HEK293 (cell line): ENCODE measurements at regions not wholly inside any gene's neighbourhood (a gene's known extent, or its start where the extent isn't known, plus 50 kb on each side); places are given as distances from the start of the nearest gene placed in this dataset.

Experiments
- CTCF ChIA-PET: fragments of 350-600 bp; formaldehyde crosslinking; extraction: SDS; loops from one replicate; lab custom pipeline; 2021; ENCODE audit warnings: antibody characterized with exemption; lab: Yijun Ruan, JAX
- POLR2A ChIA-PET: fragments of 300-600 bp; formaldehyde crosslinking; extraction: SDS; loops from one replicate; lab custom pipeline; 2020; ENCODE audit warnings: antibody characterized with exemption, inconsistent platforms; lab: Yijun Ruan, JAX
- H3K27ac ChIP-seq: fragments of 200-500 bp; sonication (Bioruptor generic); 2 replicates; pipeline ENCODE4 v1.5.1; 2014; ENCODE audit warnings: low read depth, low read length, control low read depth, inconsistent platforms; ENCODE audit errors: extremely low read depth
- H3K36me3 ChIP-seq, 2 experiments: fragments of 200-500 bp in 1 of 2; sonication (Bioruptor generic) in 1 of 2; 1 replicate in 1 of 2; 2 replicates in 1 of 2; pipeline ENCODE4 v1.5.1; 2014 to 2017; ENCODE audit warnings: inconsistent platforms in 2 of 2, low read length in 2 of 2; ENCODE audit not compliant: control insufficient read depth in 2 of 2, insufficient read depth in 1 of 2
- H3K4me1 ChIP-seq: fragments of 200-500 bp; sonication (Bioruptor generic); 2 replicates; pipeline ENCODE4 v1.5.1; 2014; ENCODE audit warnings: mild to moderate bottlenecking, low read length, inconsistent platforms; ENCODE audit not compliant: control insufficient read depth, insufficient read depth
- H3K4me3 ChIP-seq: 2 replicates; pipeline ENCODE4 v1.5.1; 2011; ENCODE audit warnings: low read depth, mild to moderate bottlenecking, control low read depth, low read length, moderate library complexity
- H3K9me3 ChIP-seq: fragments of 200-500 bp; sonication (Bioruptor generic); 2 replicates; pipeline ENCODE4 v1.5.1; 2014; ENCODE audit warnings: low read depth, low read length, inconsistent platforms; ENCODE audit not compliant: control insufficient read depth, insufficient read depth
- BCL11A ChIP-seq: fragments of 450-650 bp; formaldehyde crosslinking; IDR thresholded peaks from 2 replicates; pipeline ENCODE4 v1.5.1; 2016; ENCODE audit warnings: low read depth, missing biosample characterization, missing genetic modification characterization
- GFI1B ChIP-seq: fragments of 450-650 bp; formaldehyde crosslinking; IDR thresholded peaks from 2 replicates; pipeline ENCODE4 v1.5.1; 2016; ENCODE audit warnings: missing biosample characterization, missing genetic modification characterization
- ZFHX2 ChIP-seq: fragments of 450-650 bp; formaldehyde crosslinking; conservative IDR thresholded peaks from 2 replicates; pipeline ENCODE4 v1.5.1; 2016; ENCODE audit warnings: missing biosample characterization, missing genetic modification characterization
- ZNF155 ChIP-seq: fragments of 450-650 bp; formaldehyde crosslinking; IDR thresholded peaks from 2 replicates; pipeline ENCODE4 v1.5.1; 2016; ENCODE audit warnings: missing biosample characterization, missing genetic modification characterization
- ZNF335 ChIP-seq: fragments of 450-650 bp; formaldehyde crosslinking; conservative IDR thresholded peaks from 2 replicates; pipeline ENCODE4 v1.5.1; 2016; ENCODE audit warnings: missing biosample characterization, missing genetic modification characterization
- ZNF37A ChIP-seq: fragments of 450-650 bp; IDR thresholded peaks from 2 replicates; pipeline ENCODE4 v1.5.1; 2018; ENCODE audit warnings: missing biosample characterization, missing genetic modification characterization
- ZNF423 ChIP-seq: fragments of 450-650 bp; formaldehyde crosslinking; IDR thresholded peaks from 2 replicates; pipeline ENCODE4 v1.5.1; 2016; ENCODE audit warnings: missing biosample characterization, missing genetic modification characterization
- ZNF426 ChIP-seq: fragments of 450-650 bp; formaldehyde crosslinking; IDR thresholded peaks from 2 replicates; pipeline ENCODE4 v1.5.1; 2017; ENCODE audit warnings: missing biosample characterization, missing genetic modification characterization, mild to moderate bottlenecking, inconsistent platforms, moderate library complexity
- ZNF558 ChIP-seq: fragments of 450-650 bp; formaldehyde crosslinking; IDR thresholded peaks from 2 replicates; pipeline ENCODE4 v1.5.1; 2016; ENCODE audit warnings: missing biosample characterization, missing genetic modification characterization
- ZNF626 ChIP-seq: fragments of 450-650 bp; sonication (Bioruptor Pico); formaldehyde crosslinking; IDR thresholded peaks from 2 replicates; pipeline ENCODE4 v1.5.1; 2018; ENCODE audit warnings: missing biosample characterization, missing genetic modification characterization, inconsistent platforms
- ZNF654 ChIP-seq: fragments of 450-650 bp; formaldehyde crosslinking; IDR thresholded peaks from 2 replicates; pipeline ENCODE4 v1.5.1; 2016; ENCODE audit warnings: low read depth, missing biosample characterization, missing genetic modification characterization
- ZNF660 ChIP-seq: fragments of 450-650 bp; IDR thresholded peaks from 2 replicates; pipeline ENCODE4 v1.5.1; 2018; ENCODE audit warnings: missing biosample characterization, mild to moderate bottlenecking, missing genetic modification characterization
- ZNF707 ChIP-seq: fragments of 450-650 bp; formaldehyde crosslinking; IDR thresholded peaks from 2 replicates; pipeline ENCODE4 v1.5.1; 2016; ENCODE audit warnings: missing biosample characterization, missing genetic modification characterization
- ZNF747 ChIP-seq: fragments of 450-650 bp; formaldehyde crosslinking; IDR thresholded peaks from 2 replicates; pipeline ENCODE4 v1.5.1; 2016; ENCODE audit warnings: missing biosample characterization, missing genetic modification characterization
- ZNF785 ChIP-seq: fragments of 450-650 bp; formaldehyde crosslinking; IDR thresholded peaks from 2 replicates; pipeline ENCODE4 v1.5.1; 2016; ENCODE audit warnings: missing biosample characterization, missing genetic modification characterization
- ZXDB ChIP-seq: fragments of 450-650 bp; formaldehyde crosslinking; IDR thresholded peaks from 2 replicates; pipeline ENCODE4 v1.5.1; 2016; ENCODE audit warnings: missing biosample characterization, missing genetic modification characterization
- TF ChIP-seq, protein P1 (sequence below): fragments of 450-650 bp; formaldehyde crosslinking; IDR thresholded peaks from 2 replicates; pipeline ENCODE4 v1.5.1; 2016; ENCODE audit warnings: missing biosample characterization, missing genetic modification characterization, low read depth
- TF ChIP-seq, protein P2 (sequence below): fragments of 450-650 bp; formaldehyde crosslinking; IDR thresholded peaks from 2 replicates; pipeline ENCODE4 v1.5.1; 2017; ENCODE audit warnings: missing biosample characterization, missing genetic modification characterization
- TF ChIP-seq, protein P3 (sequence below): fragments of 450-650 bp; formaldehyde crosslinking; IDR thresholded peaks from 2 replicates; pipeline ENCODE4 v1.5.1; 2016; ENCODE audit warnings: missing biosample characterization, missing genetic modification characterization
- TF ChIP-seq, protein P4 (sequence below): fragments of 450-650 bp; formaldehyde crosslinking; IDR thresholded peaks from 2 replicates; pipeline ENCODE4 v1.5.1; 2016; ENCODE audit warnings: missing biosample characterization, missing genetic modification characterization, borderline replicate concordance
- TF ChIP-seq, protein P5 (sequence below): fragments of 450-650 bp; formaldehyde crosslinking; IDR thresholded peaks from 2 replicates; pipeline ENCODE4 v1.5.1; 2016; ENCODE audit warnings: missing biosample characterization, missing genetic modification characterization
- TF ChIP-seq, protein P6 (sequence below): fragments of 450-650 bp; formaldehyde crosslinking; IDR thresholded peaks from 2 replicates; pipeline ENCODE4 v1.5.1; 2016; ENCODE audit warnings: missing biosample characterization, missing genetic modification characterization
- TF ChIP-seq, protein P7 (sequence below): fragments of 450-650 bp; formaldehyde crosslinking; IDR thresholded peaks from 2 replicates; pipeline ENCODE4 v1.5.1; 2016; ENCODE audit warnings: missing biosample characterization, missing genetic modification characterization
- TF ChIP-seq, protein P8 (sequence below): fragments of 450-650 bp; formaldehyde crosslinking; IDR thresholded peaks from 2 replicates; pipeline ENCODE4 v1.5.1; 2016; ENCODE audit warnings: missing biosample characterization, missing genetic modification characterization

DNA sequence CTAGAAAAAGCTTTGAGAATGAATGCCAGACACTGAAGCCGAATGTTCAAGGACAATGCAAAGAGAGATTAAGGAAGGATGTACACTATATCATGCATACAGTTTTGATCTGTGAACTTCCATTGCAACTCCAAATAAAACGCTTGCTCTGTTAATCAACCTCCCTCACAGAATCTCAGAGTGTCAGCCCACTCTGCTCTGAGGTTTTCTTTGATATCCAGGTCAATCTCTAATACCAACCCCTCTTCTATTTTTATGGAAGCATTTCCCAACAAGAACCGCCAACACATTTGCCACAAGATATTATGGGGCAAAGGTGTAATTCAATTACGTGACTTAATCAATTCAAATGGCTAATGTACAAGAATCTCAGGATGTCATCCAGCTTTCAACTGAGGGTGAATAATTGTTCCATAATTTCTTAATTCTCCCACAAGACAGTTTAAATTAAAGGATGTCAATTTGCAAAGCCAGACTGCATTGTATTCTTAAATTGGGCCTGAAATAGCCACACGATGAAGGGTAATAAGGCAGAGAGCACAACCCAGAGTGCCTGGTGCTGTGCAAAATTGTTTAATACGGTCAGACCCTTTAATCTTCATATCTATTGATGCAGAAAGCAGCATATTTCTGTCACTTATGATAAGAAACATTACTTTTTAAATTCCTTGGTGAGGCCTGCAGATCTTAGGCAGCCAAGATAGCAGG lies 459.2 kb upstream of the DAB1 start:
- ChIA-PET CTCF (no interaction called here), POLR2A (no interaction called here)
- Histone ChIP-seq H3K27ac (no peak overlapping the region), H3K9me3 (no peaks in the 10 kb centered on the region), H3K36me3 (no peaks in the 10 kb centered on the region), H3K4me3 (no peak overlapping the region), H3K4me1 (peaks cover 5% of the 10 kb centered on the region; the same call in 1 of the 2 replicates)
- TF ChIP-seq, protein P1, sequence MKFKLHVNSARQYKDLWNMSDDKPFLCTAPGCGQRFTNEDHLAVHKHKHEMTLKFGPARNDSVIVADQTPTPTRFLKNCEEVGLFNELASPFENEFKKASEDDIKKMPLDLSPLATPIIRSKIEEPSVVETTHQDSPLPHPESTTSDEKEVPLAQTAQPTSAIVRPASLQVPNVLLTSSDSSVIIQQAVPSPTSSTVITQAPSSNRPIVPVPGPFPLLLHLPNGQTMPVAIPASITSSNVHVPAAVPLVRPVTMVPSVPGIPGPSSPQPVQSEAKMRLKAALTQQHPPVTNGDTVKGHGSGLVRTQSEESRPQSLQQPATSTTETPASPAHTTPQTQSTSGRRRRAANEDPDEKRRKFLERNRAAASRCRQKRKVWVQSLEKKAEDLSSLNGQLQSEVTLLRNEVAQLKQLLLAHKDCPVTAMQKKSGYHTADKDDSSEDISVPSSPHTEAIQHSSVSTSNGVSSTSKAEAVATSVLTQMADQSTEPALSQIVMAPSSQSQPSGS (tag by site-specific recombination), result no peak
- TF ChIP-seq ZNF707 (tag by site-specific recombination) (no peak), ZNF426 (no peak), ZNF335 (tag by site-specific recombination) (no peak), ZNF423 (tag by site-specific recombination) (no peak), ZNF155 (tag by site-specific recombination) (no peak), GFI1B (tag by site-specific recombination) (no peak), ZNF785 (tag by site-specific recombination) (no peak), ZNF558 (tag by site-specific recombination) (no peak)
- TF ChIP-seq, protein P2, sequence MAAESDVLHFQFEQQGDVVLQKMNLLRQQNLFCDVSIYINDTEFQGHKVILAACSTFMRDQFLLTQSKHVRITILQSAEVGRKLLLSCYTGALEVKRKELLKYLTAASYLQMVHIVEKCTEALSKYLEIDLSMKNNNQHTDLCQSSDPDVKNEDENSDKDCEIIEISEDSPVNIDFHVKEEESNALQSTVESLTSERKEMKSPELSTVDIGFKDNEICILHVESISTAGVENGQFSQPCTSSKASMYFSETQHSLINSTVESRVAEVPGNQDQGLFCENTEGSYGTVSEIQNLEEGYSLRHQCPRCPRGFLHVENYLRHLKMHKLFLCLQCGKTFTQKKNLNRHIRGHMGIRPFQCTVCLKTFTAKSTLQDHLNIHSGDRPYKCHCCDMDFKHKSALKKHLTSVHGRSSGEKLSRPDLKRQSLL (tag by site-specific recombination), result no peak
- TF ChIP-seq, protein P3, sequence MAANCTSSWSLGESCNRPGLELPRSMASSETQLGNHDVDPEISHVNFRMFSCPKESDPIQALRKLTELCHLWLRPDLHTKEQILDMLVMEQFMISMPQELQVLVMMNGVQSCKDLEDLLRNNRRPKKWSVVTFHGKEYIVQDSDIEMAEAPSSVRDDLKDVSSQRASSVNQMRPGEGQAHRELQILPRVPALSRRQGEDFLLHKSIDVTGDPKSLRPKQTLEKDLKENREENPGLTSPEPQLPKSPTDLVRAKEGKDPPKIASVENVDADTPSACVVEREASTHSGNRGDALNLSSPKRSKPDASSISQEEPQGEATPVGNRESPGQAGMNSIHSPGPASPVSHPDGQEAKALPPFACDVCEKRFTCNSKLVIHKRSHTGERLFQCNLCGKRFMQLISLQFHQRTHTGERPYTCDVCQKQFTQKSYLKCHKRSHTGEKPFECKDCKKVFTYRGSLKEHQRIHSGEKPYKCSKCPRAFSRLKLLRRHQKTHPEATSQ (tag by site-specific recombination), result no peak
- TF ChIP-seq, protein P4, sequence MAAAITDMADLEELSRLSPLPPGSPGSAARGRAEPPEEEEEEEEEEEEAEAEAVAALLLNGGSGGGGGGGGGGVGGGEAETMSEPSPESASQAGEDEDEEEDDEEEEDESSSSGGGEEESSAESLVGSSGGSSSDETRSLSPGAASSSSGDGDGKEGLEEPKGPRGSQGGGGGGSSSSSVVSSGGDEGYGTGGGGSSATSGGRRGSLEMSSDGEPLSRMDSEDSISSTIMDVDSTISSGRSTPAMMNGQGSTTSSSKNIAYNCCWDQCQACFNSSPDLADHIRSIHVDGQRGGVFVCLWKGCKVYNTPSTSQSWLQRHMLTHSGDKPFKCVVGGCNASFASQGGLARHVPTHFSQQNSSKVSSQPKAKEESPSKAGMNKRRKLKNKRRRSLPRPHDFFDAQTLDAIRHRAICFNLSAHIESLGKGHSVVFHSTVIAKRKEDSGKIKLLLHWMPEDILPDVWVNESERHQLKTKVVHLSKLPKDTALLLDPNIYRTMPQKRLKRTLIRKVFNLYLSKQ (tag by site-specific recombination), result no peak
- TF ChIP-seq, protein P5, sequence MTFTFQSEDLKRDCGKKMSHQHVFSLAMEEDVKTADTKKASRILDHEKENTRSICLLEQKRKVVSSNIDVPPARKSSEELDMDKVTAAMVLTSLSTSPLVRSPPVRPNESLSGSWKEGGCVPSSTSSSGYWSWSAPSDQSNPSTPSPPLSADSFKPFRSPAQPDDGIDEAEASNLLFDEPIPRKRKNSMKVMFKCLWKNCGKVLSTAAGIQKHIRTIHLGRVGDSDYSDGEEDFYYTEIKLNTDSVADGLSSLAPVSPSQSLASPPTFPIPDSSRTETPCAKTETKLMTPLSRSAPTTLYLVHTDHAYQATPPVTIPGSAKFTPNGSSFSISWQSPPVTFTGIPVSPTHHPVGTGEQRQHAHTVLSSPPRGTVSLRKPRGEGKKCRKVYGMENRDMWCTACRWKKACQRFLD (tag by site-specific recombination), result no peak

DNA sequence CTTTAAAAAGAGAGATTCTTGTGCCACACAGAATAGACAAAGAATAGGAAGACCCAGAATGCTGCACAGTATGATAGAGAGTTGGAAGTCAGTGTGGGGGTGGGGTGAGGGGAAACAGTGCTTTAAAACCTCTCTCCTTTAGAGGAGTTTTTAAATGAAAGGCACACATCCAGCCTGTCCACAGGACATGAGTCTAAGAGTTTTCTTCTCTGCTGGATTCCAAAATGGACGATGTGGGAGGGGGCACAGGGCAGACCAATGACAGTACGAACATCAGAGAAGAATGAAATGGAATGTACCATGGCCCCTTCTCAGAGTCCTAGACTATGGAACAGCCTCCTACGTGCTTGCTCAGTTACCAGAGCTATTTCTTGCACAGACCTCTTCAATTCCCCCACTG lies 458.2 kb upstream of the DAB1 start:
- CTCF ChIA-PET, result no interaction called here
- POLR2A ChIA-PET, result no interaction called here
- no peaks in the 10 kb centered on the region for H3K4me1 ChIP-seq
- no peaks in the 10 kb centered on the region for H3K9me3 ChIP-seq
- H3K27ac ChIP-seq, result no peak overlapping the region
- H3K36me3 ChIP-seq, result no peaks in the 10 kb centered on the region
- no peak overlapping the region for H3K4me3 ChIP-seq
- no peak for TF ChIP-seq ZNF660 (tag by site-specific recombination)
- TF ChIP-seq ZNF626, result no peak
- no peak for TF ChIP-seq BCL11A (tag by site-specific recombination)
- TF ChIP-seq, protein P6, sequence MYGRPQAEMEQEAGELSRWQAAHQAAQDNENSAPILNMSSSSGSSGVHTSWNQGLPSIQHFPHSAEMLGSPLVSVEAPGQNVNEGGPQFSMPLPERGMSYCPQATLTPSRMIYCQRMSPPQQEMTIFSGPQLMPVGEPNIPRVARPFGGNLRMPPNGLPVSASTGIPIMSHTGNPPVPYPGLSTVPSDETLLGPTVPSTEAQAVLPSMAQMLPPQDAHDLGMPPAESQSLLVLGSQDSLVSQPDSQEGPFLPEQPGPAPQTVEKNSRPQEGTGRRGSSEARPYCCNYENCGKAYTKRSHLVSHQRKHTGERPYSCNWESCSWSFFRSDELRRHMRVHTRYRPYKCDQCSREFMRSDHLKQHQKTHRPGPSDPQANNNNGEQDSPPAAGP (tag by site-specific recombination), result no peak
- no peak for TF ChIP-seq ZNF654 (tag by site-specific recombination)
- TF ChIP-seq, protein P7, sequence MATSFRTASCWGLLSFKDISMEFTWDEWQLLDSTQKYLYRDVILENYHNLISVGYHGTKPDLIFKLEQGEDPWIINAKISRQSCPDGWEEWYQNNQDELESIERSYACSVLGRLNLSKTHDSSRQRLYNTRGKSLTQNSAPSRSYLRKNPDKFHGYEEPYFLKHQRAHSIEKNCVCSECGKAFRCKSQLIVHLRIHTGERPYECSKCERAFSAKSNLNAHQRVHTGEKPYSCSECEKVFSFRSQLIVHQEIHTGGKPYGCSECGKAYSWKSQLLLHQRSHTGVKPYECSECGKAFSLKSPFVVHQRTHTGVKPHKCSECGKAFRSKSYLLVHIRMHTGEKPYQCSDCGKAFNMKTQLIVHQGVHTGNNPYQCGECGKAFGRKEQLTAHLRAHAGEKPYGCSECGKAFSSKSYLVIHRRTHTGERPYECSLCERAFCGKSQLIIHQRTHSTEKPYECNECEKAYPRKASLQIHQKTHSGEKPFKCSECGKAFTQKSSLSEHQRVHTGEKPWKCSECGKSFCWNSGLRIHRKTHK (tag by site-specific recombination), result no peak
- no peak for TF ChIP-seq ZNF747 (tag by site-specific recombination)
- TF ChIP-seq, protein P8, sequence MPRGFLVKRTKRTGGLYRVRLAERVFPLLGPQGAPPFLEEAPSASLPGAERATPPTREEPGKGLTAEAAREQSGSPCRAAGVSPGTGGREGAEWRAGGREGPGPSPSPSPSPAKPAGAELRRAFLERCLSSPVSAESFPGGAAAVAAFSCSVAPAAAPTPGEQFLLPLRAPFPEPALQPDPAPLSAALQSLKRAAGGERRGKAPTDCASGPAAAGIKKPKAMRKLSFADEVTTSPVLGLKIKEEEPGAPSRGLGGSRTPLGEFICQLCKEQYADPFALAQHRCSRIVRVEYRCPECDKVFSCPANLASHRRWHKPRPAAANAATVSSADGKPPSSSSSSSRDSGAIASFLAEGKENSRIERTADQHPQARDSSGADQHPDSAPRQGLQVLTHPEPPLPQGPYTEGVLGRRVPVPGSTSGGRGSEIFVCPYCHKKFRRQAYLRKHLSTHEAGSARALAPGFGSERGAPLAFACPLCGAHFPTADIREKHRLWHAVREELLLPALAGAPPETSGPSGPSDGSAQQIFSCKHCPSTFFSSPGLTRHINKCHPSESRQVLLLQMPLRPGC (tag by site-specific recombination), result no peak
- no peak for TF ChIP-seq ZXDB (tag by site-specific recombination)
- no peak for TF ChIP-seq ZNF37A (tag by site-specific recombination)
- TF ChIP-seq ZFHX2 (tag by site-specific recombination), result no peak
- no peak for TF ChIP-seq ZNF785 (tag by site-specific recombination)
